ENCODE measurements at regions not wholly inside any gene's neighbourhood (a gene's known extent, or its start where the extent isn't known, plus 50 kb on each side); places are given as distances from the start of the nearest gene placed in this dataset.

- TF ChIP-seq, protein P1, sequence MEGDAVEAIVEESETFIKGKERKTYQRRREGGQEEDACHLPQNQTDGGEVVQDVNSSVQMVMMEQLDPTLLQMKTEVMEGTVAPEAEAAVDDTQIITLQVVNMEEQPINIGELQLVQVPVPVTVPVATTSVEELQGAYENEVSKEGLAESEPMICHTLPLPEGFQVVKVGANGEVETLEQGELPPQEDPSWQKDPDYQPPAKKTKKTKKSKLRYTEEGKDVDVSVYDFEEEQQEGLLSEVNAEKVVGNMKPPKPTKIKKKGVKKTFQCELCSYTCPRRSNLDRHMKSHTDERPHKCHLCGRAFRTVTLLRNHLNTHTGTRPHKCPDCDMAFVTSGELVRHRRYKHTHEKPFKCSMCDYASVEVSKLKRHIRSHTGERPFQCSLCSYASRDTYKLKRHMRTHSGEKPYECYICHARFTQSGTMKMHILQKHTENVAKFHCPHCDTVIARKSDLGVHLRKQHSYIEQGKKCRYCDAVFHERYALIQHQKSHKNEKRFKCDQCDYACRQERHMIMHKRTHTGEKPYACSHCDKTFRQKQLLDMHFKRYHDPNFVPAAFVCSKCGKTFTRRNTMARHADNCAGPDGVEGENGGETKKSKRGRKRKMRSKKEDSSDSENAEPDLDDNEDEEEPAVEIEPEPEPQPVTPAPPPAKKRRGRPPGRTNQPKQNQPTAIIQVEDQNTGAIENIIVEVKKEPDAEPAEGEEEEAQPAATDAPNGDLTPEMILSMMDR (conservative IDR thresholded peaks at IDR 0.05; ENCODE audit: low read depth in 2 of 2): no peak
Measured at GRCh38 chr2:107340955-107341354, 455.0 kb upstream of the ST6GAL2 start (continued).

- Histone ChIP-seq H3K4me2 (no peak overlapping the region), H3K79me2 (replicated peaks; ENCODE audit: insufficient read depth) (no peaks in the 10 kb centered on the region), H3K4me1 (ENCODE audit: insufficient read depth) (no peaks in the 10 kb centered on the region), H3K4me3 (no peak overlapping the region), H3K36me3 (ENCODE audit: insufficient read depth) (no peaks in the 10 kb centered on the region), H3F3A (replicated peaks; ENCODE audit: low read depth) (no peaks in the 10 kb centered on the region), H4K20me1 (replicated peaks; ENCODE audit: insufficient read depth) (no peaks in the 10 kb centered on the region), H2AFZ (no peak overlapping the region), H3K9me2 (ENCODE audit: insufficient read depth) (0 out of 2 replicates have a peak, but pooled peaks cover 5% of the 10 kb centered on the region), H3K27me3 (ENCODE audit: insufficient read depth) (no peaks in the 10 kb centered on the region), H3K27ac (ENCODE audit: low read depth) (no peak overlapping the region)
- H3K4me3 Mint-ChIP-seq: no peak overlapping the region
- ATAC-seq: no peak
- no peaks in the 10 kb centered on the region for H3K27me3 Mint-ChIP-seq (ENCODE audit: insufficient read depth, low read depth, poor library complexity)
- H3K4me1 Mint-ChIP-seq: no peaks in the 10 kb centered on the region
- H3K27ac Mint-ChIP-seq: no peak overlapping the region
- no peaks in the 10 kb centered on the region for H3K36me3 Mint-ChIP-seq (ENCODE audit: low read depth)
- H3K9me3 Mint-ChIP-seq: peaks cover 5% of the 10 kb centered on the region; the same call in 2 of the 3 replicates
- DNase-seq (ENCODE audit: low spot score): no peak
- TF ChIP-seq JUNB (IDR thresholded peaks at IDR 0.05; ENCODE audit: unreplicated experiment) (no peak), ZNF114 (CRISPR knock-in tag; IDR thresholded peaks at IDR 0.05) (no peak), EZH2phosphoT487 (IDR thresholded peaks at IDR 0.05; ENCODE audit: unreplicated experiment) (no peak), ETS1 (IDR thresholded peaks at IDR 0.05) (no peak), NANOG (IDR thresholded peaks at IDR 0.05; ENCODE audit: borderline replicate concordance) (no peak), ZNF331 (CRISPR knock-in tag; IDR thresholded peaks at IDR 0.05; ENCODE audit: low read depth) (no peak), EZH2 (IDR thresholded peaks at IDR 0.05; ENCODE audit: low read depth, unreplicated experiment) (no peak)
- TF ChIP-seq, protein P1 (conservative IDR thresholded peaks at IDR 0.05; ENCODE audit: low read depth in 2 of 2): no peak
- TF ChIP-seq, protein P2, sequence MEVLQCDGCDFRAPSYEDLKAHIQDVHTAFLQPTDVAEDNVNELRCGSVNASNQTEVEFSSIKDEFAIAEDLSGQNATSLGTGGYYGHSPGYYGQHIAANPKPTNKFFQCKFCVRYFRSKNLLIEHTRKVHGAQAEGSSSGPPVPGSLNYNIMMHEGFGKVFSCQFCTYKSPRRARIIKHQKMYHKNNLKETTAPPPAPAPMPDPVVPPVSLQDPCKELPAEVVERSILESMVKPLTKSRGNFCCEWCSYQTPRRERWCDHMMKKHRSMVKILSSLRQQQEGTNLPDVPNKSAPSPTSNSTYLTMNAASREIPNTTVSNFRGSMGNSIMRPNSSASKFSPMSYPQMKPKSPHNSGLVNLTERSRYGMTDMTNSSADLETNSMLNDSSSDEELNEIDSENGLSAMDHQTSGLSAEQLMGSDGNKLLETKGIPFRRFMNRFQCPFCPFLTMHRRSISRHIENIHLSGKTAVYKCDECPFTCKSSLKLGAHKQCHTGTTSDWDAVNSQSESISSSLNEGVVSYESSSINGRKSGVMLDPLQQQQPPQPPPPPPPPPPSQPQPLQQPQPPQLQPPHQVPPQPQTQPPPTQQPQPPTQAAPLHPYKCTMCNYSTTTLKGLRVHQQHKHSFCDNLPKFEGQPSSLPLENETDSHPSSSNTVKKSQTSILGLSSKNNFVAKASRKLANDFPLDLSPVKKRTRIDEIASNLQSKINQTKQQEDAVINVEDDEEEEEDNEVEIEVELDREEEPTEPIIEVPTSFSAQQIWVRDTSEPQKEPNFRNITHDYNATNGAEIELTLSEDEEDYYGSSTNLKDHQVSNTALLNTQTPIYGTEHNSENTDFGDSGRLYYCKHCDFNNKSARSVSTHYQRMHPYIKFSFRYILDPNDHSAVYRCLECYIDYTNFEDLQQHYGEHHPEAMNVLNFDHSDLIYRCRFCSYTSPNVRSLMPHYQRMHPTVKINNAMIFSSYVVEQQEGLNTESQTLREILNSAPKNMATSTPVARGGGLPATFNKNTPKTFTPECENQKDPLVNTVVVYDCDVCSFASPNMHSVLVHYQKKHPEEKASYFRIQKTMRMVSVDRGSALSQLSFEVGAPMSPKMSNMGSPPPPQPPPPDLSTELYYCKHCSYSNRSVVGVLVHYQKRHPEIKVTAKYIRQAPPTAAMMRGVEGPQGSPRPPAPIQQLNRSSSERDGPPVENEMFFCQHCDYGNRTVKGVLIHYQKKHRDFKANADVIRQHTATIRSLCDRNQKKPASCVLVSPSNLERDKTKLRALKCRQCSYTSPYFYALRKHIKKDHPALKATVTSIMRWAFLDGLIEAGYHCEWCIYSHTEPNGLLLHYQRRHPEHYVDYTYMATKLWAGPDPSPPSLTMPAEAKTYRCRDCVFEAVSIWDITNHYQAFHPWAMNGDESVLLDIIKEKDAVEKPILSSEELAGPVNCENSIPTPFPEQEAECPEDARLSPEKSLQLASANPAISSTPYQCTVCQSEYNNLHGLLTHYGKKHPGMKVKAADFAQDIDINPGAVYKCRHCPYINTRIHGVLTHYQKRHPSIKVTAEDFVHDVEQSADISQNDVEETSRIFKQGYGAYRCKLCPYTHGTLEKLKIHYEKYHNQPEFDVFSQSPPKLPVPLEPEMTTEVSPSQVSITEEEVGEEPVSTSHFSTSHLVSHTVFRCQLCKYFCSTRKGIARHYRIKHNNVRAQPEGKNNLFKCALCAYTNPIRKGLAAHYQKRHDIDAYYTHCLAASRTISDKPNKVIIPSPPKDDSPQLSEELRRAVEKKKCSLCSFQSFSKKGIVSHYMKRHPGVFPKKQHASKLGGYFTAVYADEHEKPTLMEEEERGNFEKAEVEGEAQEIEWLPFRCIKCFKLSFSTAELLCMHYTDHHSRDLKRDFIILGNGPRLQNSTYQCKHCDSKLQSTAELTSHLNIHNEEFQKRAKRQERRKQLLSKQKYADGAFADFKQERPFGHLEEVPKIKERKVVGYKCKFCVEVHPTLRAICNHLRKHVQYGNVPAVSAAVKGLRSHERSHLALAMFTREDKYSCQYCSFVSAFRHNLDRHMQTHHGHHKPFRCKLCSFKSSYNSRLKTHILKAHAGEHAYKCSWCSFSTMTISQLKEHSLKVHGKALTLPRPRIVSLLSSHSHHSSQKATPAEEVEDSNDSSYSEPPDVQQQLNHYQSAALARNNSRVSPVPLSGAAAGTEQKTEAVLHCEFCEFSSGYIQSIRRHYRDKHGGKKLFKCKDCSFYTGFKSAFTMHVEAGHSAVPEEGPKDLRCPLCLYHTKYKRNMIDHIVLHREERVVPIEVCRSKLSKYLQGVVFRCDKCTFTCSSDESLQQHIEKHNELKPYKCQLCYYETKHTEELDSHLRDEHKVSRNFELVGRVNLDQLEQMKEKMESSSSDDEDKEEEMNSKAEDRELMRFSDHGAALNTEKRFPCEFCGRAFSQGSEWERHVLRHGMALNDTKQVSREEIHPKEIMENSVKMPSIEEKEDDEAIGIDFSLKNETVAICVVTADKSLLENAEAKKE (CRISPR knock-in tag; IDR thresholded peaks at IDR 0.05): no peak
- TF ChIP-seq, protein P3, sequence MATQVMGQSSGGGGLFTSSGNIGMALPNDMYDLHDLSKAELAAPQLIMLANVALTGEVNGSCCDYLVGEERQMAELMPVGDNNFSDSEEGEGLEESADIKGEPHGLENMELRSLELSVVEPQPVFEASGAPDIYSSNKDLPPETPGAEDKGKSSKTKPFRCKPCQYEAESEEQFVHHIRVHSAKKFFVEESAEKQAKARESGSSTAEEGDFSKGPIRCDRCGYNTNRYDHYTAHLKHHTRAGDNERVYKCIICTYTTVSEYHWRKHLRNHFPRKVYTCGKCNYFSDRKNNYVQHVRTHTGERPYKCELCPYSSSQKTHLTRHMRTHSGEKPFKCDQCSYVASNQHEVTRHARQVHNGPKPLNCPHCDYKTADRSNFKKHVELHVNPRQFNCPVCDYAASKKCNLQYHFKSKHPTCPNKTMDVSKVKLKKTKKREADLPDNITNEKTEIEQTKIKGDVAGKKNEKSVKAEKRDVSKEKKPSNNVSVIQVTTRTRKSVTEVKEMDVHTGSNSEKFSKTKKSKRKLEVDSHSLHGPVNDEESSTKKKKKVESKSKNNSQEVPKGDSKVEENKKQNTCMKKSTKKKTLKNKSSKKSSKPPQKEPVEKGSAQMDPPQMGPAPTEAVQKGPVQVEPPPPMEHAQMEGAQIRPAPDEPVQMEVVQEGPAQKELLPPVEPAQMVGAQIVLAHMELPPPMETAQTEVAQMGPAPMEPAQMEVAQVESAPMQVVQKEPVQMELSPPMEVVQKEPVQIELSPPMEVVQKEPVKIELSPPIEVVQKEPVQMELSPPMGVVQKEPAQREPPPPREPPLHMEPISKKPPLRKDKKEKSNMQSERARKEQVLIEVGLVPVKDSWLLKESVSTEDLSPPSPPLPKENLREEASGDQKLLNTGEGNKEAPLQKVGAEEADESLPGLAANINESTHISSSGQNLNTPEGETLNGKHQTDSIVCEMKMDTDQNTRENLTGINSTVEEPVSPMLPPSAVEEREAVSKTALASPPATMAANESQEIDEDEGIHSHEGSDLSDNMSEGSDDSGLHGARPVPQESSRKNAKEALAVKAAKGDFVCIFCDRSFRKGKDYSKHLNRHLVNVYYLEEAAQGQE (IDR thresholded peaks at IDR 0.05; ENCODE audit: unreplicated experiment): no peak
Measured at GRCh38 chr2:107349329-107349728, 463.4 kb upstream of the ST6GAL2 start.
